Activated naive CD8-positive, alpha-beta T cell treated with anti-CD3 and anti-CD28 coated beads, Interleukin-2, amount 50 U/mL, for 24 hours (primary cell): ENCODE measurements at regions not wholly inside any gene's neighbourhood (a gene's known extent, or its start where the extent isn't known, plus 50 kb on each side); places are given as distances from the start of the nearest gene placed in this dataset.

Experiments used
- ATAC-seq: fragments of 150-1000 bp; cut with Tn5 transposase; one replicate; pipeline ENCODE4 v1.10.0; 2021
- DNase-seq: peaks from one replicate; pipeline ENCODE4 v3.0.0; 2021
- H3K27ac Mint-ChIP-seq: one replicate; pipeline ENCODE4 v1.8.0; 2021; ENCODE audit warnings: mild to moderate bottlenecking, mixed read lengths
- H3K27me3 Mint-ChIP-seq: one replicate; pipeline ENCODE4 v1.8.0; 2021; ENCODE audit warnings: mixed read lengths
- H3K36me3 Mint-ChIP-seq: one replicate; pipeline ENCODE4 v1.8.0; 2021; ENCODE audit warnings: low read depth, mixed read lengths
- H3K4me1 Mint-ChIP-seq: one replicate; pipeline ENCODE4 v1.8.0; 2021; ENCODE audit warnings: mixed read lengths
- H3K4me3 Mint-ChIP-seq: one replicate; pipeline ENCODE4 v1.8.0; 2021; ENCODE audit warnings: mild to moderate bottlenecking, moderate library complexity, mixed read lengths
- H3K9me3 Mint-ChIP-seq: one replicate; pipeline ENCODE4 v1.8.0; 2021; ENCODE audit warnings: mixed read lengths

- no peak for ATAC-seq
- H3K4me3 Mint-ChIP-seq: no peak overlapping the region
Observed at GRCh38 chr2:8517850-8518498, 163.9 kb upstream of the ID2 start.

GRCh38 chr2:8518979-8519668 is 162.7 kb upstream of the ID2 start:
- Mint-ChIP-seq H3K36me3 (peaks cover 6% of the 10 kb centered on the region), H3K4me3 (no peak overlapping the region), H3K27me3 (no peaks in the 10 kb centered on the region), H3K4me1 (peaks cover 87% of the 10 kb centered on the region), H3K27ac (peak overlapping the region; percentile 55), H3K9me3 (no peaks in the 10 kb centered on the region)
- DNase-seq: no peak
- ATAC-seq: no peak

More at GRCh38 chr2:8517850-8518498, 163.9 kb upstream of the ID2 start:
- Mint-ChIP-seq H3K27me3 (no peaks in the 10 kb centered on the region), H3K27ac (peak overlapping the region; percentile 55), H3K9me3 (peaks cover 5% of the 10 kb centered on the region), H3K4me1 (peaks cover 90% of the 10 kb centered on the region), H3K36me3 (peaks cover 10% of the 10 kb centered on the region)
- DNase-seq: no peak

GRCh38 chr2:8520791-8521344 is 161.0 kb upstream of the ID2 start:
- Mint-ChIP-seq H3K4me3 (no peak overlapping the region), H3K36me3 (no peaks in the 10 kb centered on the region), H3K9me3 (no peaks in the 10 kb centered on the region), H3K27me3 (no peaks in the 10 kb centered on the region), H3K4me1 (peaks cover 78% of the 10 kb centered on the region), H3K27ac (peak overlapping the region; percentile 47)
- DNase-seq (no peak), ATAC-seq (peak; percentile 21)

- H3K4me1 Mint-ChIP-seq: peaks cover 74% of the 10 kb centered on the region
- H3K4me3 Mint-ChIP-seq: no peak overlapping the region
- no peaks in the 10 kb centered on the region for H3K9me3 Mint-ChIP-seq
- H3K27ac Mint-ChIP-seq: peak overlapping the region; percentile 44
- H3K36me3 Mint-ChIP-seq: no peaks in the 10 kb centered on the region
- DNase-seq: no peak
- H3K27me3 Mint-ChIP-seq: no peaks in the 10 kb centered on the region
- no peak for ATAC-seq
Observed at GRCh38 chr2:8522687-8523086, 159.2 kb upstream of the ID2 start.

- ATAC-seq: no peak
- H3K36me3 Mint-ChIP-seq: no peaks in the 10 kb centered on the region
- no peak for DNase-seq
- H3K27ac Mint-ChIP-seq: no peak overlapping the region
- no peaks in the 10 kb centered on the region for H3K27me3 Mint-ChIP-seq
- no peaks in the 10 kb centered on the region for H3K9me3 Mint-ChIP-seq
- peaks cover 61% of the 10 kb centered on the region for H3K4me1 Mint-ChIP-seq
- no peak overlapping the region for H3K4me3 Mint-ChIP-seq
Observed at GRCh38 chr2:8524388-8524787, 157.5 kb upstream of the ID2 start.

- H3K9me3 Mint-ChIP-seq: no peaks in the 10 kb centered on the region
- peaks cover 56% of the 10 kb centered on the region for H3K4me1 Mint-ChIP-seq
- peaks cover 3% of the 10 kb centered on the region for H3K27me3 Mint-ChIP-seq
- no peaks in the 10 kb centered on the region for H3K36me3 Mint-ChIP-seq
- no peak overlapping the region for H3K27ac Mint-ChIP-seq
- DNase-seq: no peak
- ATAC-seq: no peak
- no peak overlapping the region for H3K4me3 Mint-ChIP-seq
Observed at GRCh38 chr2:8524823-8525222, 157.0 kb upstream of the ID2 start.

- DNase-seq: no peak
- no peaks in the 10 kb centered on the region for H3K9me3 Mint-ChIP-seq
- peaks cover 53% of the 10 kb centered on the region for H3K4me1 Mint-ChIP-seq
- H3K27ac Mint-ChIP-seq: no peak overlapping the region
- ATAC-seq: no peak
- no peak overlapping the region for H3K4me3 Mint-ChIP-seq
- H3K36me3 Mint-ChIP-seq: no peaks in the 10 kb centered on the region
- H3K27me3 Mint-ChIP-seq: peaks cover 3% of the 10 kb centered on the region
Observed at GRCh38 chr2:8525236-8525581, 156.6 kb upstream of the ID2 start.

- no peak for DNase-seq
- peaks cover 3% of the 10 kb centered on the region for H3K27me3 Mint-ChIP-seq
- no peaks in the 10 kb centered on the region for H3K36me3 Mint-ChIP-seq
- H3K4me1 Mint-ChIP-seq: peaks cover 47% of the 10 kb centered on the region
- no peak overlapping the region for H3K4me3 Mint-ChIP-seq
- ATAC-seq: no peak
- H3K27ac Mint-ChIP-seq: no peak overlapping the region
- H3K9me3 Mint-ChIP-seq: no peaks in the 10 kb centered on the region
Observed at GRCh38 chr2:8525582-8526402, 156.1 kb upstream of the ID2 start.

GRCh38 chr2:8526403-8526696 is 155.5 kb upstream of the ID2 start:
- H3K36me3 Mint-ChIP-seq: peaks cover 3% of the 10 kb centered on the region
- H3K9me3 Mint-ChIP-seq: peaks cover 5% of the 10 kb centered on the region
- no peak for ATAC-seq
- peaks cover 42% of the 10 kb centered on the region for H3K4me1 Mint-ChIP-seq
- H3K27me3 Mint-ChIP-seq: peaks cover 3% of the 10 kb centered on the region
- DNase-seq: no peak
- H3K27ac Mint-ChIP-seq: no peak overlapping the region
- no peak overlapping the region for H3K4me3 Mint-ChIP-seq

- H3K36me3 Mint-ChIP-seq: peaks cover 4% of the 10 kb centered on the region
- no peak for DNase-seq
Observed at GRCh38 chr2:8527031-8527430, 154.8 kb upstream of the ID2 start.

GRCh38 chr2:8527676-8528075 is 154.2 kb upstream of the ID2 start:
- H3K4me3 Mint-ChIP-seq: no peak overlapping the region
- peaks cover 5% of the 10 kb centered on the region for H3K36me3 Mint-ChIP-seq
- DNase-seq (no peak), ATAC-seq (no peak)
- peaks cover 3% of the 10 kb centered on the region for H3K27me3 Mint-ChIP-seq
- H3K9me3 Mint-ChIP-seq: peaks cover 15% of the 10 kb centered on the region
- peaks cover 29% of the 10 kb centered on the region for H3K4me1 Mint-ChIP-seq
- no peak overlapping the region for H3K27ac Mint-ChIP-seq

More at GRCh38 chr2:8527031-8527430, 154.8 kb upstream of the ID2 start:
- Mint-ChIP-seq H3K27ac (no peak overlapping the region), H3K4me3 (no peak overlapping the region), H3K4me1 (peaks cover 35% of the 10 kb centered on the region), H3K9me3 (peaks cover 11% of the 10 kb centered on the region), H3K27me3 (peaks cover 3% of the 10 kb centered on the region)
- no peak for ATAC-seq

GRCh38 chr2:8528863-8529262 is 153.0 kb upstream of the ID2 start:
- no peak overlapping the region for H3K4me3 Mint-ChIP-seq
- ATAC-seq (no peak), DNase-seq (no peak)
- H3K4me1 Mint-ChIP-seq: peaks cover 18% of the 10 kb centered on the region
- peaks cover 18% of the 10 kb centered on the region for H3K9me3 Mint-ChIP-seq
- H3K36me3 Mint-ChIP-seq: peaks cover 5% of the 10 kb centered on the region
- no peak overlapping the region for H3K27ac Mint-ChIP-seq
- H3K27me3 Mint-ChIP-seq: peaks cover 3% of the 10 kb centered on the region

GRCh38 chr2:8529706-8530277 is 152.1 kb upstream of the ID2 start:
- Mint-ChIP-seq H3K4me3 (peak overlapping the region; percentile 9), H3K27ac (no peak overlapping the region)

GRCh38 chr2:8531481-8531880 is 150.4 kb upstream of the ID2 start:
- H3K9me3 Mint-ChIP-seq: peaks cover 18% of the 10 kb centered on the region
- no peak for DNase-seq
- H3K27me3 Mint-ChIP-seq: peaks cover 3% of the 10 kb centered on the region
- no peak overlapping the region for H3K27ac Mint-ChIP-seq
- H3K4me3 Mint-ChIP-seq: no peak overlapping the region
- H3K4me1 Mint-ChIP-seq: peaks cover 16% of the 10 kb centered on the region
- H3K36me3 Mint-ChIP-seq: peaks cover 5% of the 10 kb centered on the region
- no peak for ATAC-seq

More at GRCh38 chr2:8529706-8530277, 152.1 kb upstream of the ID2 start:
- Mint-ChIP-seq H3K9me3 (peaks cover 18% of the 10 kb centered on the region), H3K36me3 (peaks cover 5% of the 10 kb centered on the region), H3K4me1 (peaks cover 13% of the 10 kb centered on the region), H3K27me3 (peaks cover 3% of the 10 kb centered on the region)
- DNase-seq (no peak), ATAC-seq (no peak)
